ENCODE measurements at regions not wholly inside any gene's neighbourhood (a gene's known extent, or its start where the extent isn't known, plus 50 kb on each side); places are given as distances from the start of the nearest gene placed in this dataset.
"Not testable (repeated sequence)": the region's sequence is repeated elsewhere in the genome, so short reads cannot be mapped to it uniquely, and the experiment has no call there.

GRCh38 chr20:60104993-60105803, 147.0 kb downstream of the CDH26 start:
- ChIA-PET POLR2A (no interaction called here), CTCF (no interaction called here)
- H3K4me3 Mint-ChIP-seq: no peak overlapping the region
- Histone ChIP-seq H3K36me3 (ENCODE audit: insufficient read depth, low read length) (no peaks in the 10 kb centered on the region), H3K27me3 (ENCODE audit: control insufficient read depth in 1 of 2, insufficient read depth in 2 of 2, low read length in 2 of 2) (no peaks in the 10 kb centered on the region), H3K4me1 (ENCODE audit: insufficient read depth, low read length) (no peaks in the 10 kb centered on the region), H3K9me3 (ENCODE audit: control insufficient read depth in 1 of 2, insufficient read depth in 1 of 2, low read length in 2 of 2) (no peaks in the 10 kb centered on the region), H3K4me3 (ENCODE audit: low read length) (no peak overlapping the region), H3K27ac (ENCODE audit: low read depth in 1 of 2, low read length in 2 of 2) (no peak overlapping the region)
- no peak for TF ChIP-seq CTCF (IDR thresholded peaks at IDR 0.05)
- H3K27ac Mint-ChIP-seq: no peak overlapping the region
- no peak for ATAC-seq (ENCODE audit: poor library complexity)
- no peaks in the 10 kb centered on the region for H3K4me1 Mint-ChIP-seq (ENCODE audit: low read depth)
- H3K9me3 Mint-ChIP-seq: no peaks in the 10 kb centered on the region
- no peaks in the 10 kb centered on the region for H3K36me3 Mint-ChIP-seq (ENCODE audit: low read depth)
- no peak for DNase-seq
- intact Hi-C loops (cut with DNase I, micrococcal nuclease): no loop called here
- H3K27me3 Mint-ChIP-seq: no peaks in the 10 kb centered on the region

GRCh38 chr20:60106186-60106585, 148.0 kb downstream of the CDH26 start:
- DNase-seq; H3K27ac Mint-ChIP-seq; H3K27ac ChIP-seq (ENCODE audit: low read depth in 1 of 2, low read length in 2 of 2); H3K36me3 ChIP-seq (ENCODE audit: insufficient read depth, low read length); H3K4me3 Mint-ChIP-seq; CTCF ChIA-PET; H3K4me1 Mint-ChIP-seq (ENCODE audit: low read depth); H3K4me1 ChIP-seq (ENCODE audit: insufficient read depth, low read length); ATAC-seq (ENCODE audit: poor library complexity); intact Hi-C loops (cut with DNase I, micrococcal nuclease); H3K4me3 ChIP-seq (ENCODE audit: low read length); H3K36me3 Mint-ChIP-seq (ENCODE audit: low read depth); H3K27me3 ChIP-seq (ENCODE audit: control insufficient read depth in 1 of 2, insufficient read depth in 2 of 2, low read length in 2 of 2); H3K9me3 ChIP-seq (ENCODE audit: control insufficient read depth in 1 of 2, insufficient read depth in 1 of 2, low read length in 2 of 2); H3K27me3 Mint-ChIP-seq; POLR2A ChIA-PET; H3K9me3 Mint-ChIP-seq: not testable (repeated sequence)

- POLR2A ChIA-PET: no interaction called here
- Histone ChIP-seq H3K36me3 (ENCODE audit: insufficient read depth, low read length) (no peaks in the 10 kb centered on the region), H3K9me3 (ENCODE audit: control insufficient read depth in 1 of 2, insufficient read depth in 1 of 2, low read length in 2 of 2) (no peaks in the 10 kb centered on the region), H3K4me3 (ENCODE audit: low read length) (no peak overlapping the region), H3K4me1 (ENCODE audit: insufficient read depth, low read length) (no peaks in the 10 kb centered on the region), H3K27me3 (ENCODE audit: control insufficient read depth in 1 of 2, insufficient read depth in 2 of 2, low read length in 2 of 2) (no peaks in the 10 kb centered on the region), H3K27ac (ENCODE audit: low read depth in 1 of 2, low read length in 2 of 2) (no peak overlapping the region)
- no peak for DNase-seq
- intact Hi-C loops (cut with DNase I, micrococcal nuclease): no loop called here
- Mint-ChIP-seq H3K27ac (no peak overlapping the region), H3K9me3 (no peaks in the 10 kb centered on the region), H3K27me3 (no peaks in the 10 kb centered on the region), H3K36me3 (ENCODE audit: low read depth) (no peaks in the 10 kb centered on the region), H3K4me3 (no peak overlapping the region), H3K4me1 (ENCODE audit: low read depth) (no peaks in the 10 kb centered on the region)
- no peak for TF ChIP-seq CTCF (IDR thresholded peaks at IDR 0.05)
- ATAC-seq (ENCODE audit: poor library complexity): no peak
- CTCF ChIA-PET: no interaction called here
These were observed 149.6 kb downstream of the CDH26 start for GRCh38 chr20:60107621-60108390.

Data from CD4-positive, alpha-beta T cell (primary cell).